Fibroblast of pulmonary artery (primary cell): ENCODE measurements at regions not wholly inside any gene's neighbourhood (a gene's known extent, or its start where the extent isn't known, plus 50 kb on each side); places are given as distances from the start of the nearest gene placed in this dataset.

ENCODE experiments used
- DNase-seq: peaks from one replicate; pipeline ENCODE4 v3.0.0-alpha.2; 2010; ENCODE audit warnings: low read depth
- H3K4me3 ChIP-seq: replicated peaks from 2 replicates; pipeline ENCODE4 v1.5.1; 2011; ENCODE audit warnings: low read depth, mild to moderate bottlenecking, control low read depth, low read length, moderate library complexity
- TF ChIP-seq, protein P1 (sequence below): IDR thresholded peaks from 2 replicates; pipeline ENCODE4 v1.5.1; 2011; ENCODE audit warnings: mild to moderate bottlenecking, control low read depth, low read length, inconsistent platforms; ENCODE audit errors: missing control alignments

DNA sequence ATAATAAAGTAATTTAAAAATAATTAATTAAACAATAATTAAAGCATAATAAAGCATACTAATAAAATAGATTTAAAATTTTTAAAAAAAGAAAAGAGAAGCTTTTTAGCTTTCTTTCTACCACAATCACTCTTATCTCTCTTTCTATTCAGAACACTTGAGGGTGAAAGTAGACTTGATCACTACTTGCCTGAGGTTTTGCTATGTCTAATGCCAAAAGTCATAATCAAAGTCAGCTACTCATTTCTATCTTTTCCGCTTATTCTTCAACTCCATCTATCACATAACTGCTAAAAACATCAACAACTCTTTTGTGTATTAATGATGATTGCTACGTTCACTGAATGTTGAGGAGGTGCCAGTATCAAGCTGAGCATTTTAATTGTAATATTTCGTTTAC lies 202.0 kb upstream of the KRR1 start:
- TF ChIP-seq, protein P1, sequence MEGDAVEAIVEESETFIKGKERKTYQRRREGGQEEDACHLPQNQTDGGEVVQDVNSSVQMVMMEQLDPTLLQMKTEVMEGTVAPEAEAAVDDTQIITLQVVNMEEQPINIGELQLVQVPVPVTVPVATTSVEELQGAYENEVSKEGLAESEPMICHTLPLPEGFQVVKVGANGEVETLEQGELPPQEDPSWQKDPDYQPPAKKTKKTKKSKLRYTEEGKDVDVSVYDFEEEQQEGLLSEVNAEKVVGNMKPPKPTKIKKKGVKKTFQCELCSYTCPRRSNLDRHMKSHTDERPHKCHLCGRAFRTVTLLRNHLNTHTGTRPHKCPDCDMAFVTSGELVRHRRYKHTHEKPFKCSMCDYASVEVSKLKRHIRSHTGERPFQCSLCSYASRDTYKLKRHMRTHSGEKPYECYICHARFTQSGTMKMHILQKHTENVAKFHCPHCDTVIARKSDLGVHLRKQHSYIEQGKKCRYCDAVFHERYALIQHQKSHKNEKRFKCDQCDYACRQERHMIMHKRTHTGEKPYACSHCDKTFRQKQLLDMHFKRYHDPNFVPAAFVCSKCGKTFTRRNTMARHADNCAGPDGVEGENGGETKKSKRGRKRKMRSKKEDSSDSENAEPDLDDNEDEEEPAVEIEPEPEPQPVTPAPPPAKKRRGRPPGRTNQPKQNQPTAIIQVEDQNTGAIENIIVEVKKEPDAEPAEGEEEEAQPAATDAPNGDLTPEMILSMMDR, result no peak
- no peak for DNase-seq
- H3K4me3 ChIP-seq, result no peak overlapping the region

DNA sequence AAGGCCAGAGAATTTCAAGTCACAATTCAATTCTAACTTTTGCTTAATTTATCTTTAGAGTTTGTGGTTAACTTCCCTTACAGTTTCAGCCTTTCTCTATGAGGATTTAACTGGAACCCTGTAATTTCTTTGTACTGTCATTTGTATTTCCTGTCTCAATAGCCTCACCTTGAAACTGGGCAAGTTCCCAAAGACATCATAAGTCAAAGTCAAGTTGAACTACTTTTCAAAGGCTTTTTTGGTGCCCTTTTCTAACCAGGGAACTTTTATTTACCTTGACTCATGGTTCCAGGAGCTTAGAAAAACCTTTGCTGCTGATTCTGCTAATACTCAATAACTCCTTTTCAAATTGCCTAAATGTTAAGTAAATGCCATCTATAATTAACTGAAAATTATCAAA lies 200.8 kb upstream of the KRR1 start:
- no peak overlapping the region for H3K4me3 ChIP-seq
- TF ChIP-seq, protein P1, result no peak
- no peak for DNase-seq

DNA sequence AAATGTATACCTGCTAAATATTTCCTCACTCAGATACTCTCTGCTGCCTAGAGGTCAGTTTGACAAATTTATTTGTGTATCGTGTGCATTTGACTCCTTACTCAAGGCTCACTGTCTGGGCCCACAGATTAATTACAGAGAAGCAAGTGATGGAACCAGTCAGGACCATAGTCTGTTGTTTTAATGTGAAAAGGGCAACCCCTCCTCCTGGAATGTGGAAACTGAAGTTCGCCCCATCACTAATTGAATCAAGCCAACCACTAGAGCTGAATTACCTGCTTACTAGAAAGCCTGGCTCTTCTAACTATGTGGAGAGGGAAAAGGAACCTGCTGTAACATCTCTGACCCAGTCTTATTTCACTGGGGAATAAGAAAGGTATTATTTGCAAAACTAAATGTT lies 199.9 kb upstream of the KRR1 start:
- DNase-seq, result no peak
- no peak overlapping the region for H3K4me3 ChIP-seq
- TF ChIP-seq, protein P1, result no peak

DNA sequence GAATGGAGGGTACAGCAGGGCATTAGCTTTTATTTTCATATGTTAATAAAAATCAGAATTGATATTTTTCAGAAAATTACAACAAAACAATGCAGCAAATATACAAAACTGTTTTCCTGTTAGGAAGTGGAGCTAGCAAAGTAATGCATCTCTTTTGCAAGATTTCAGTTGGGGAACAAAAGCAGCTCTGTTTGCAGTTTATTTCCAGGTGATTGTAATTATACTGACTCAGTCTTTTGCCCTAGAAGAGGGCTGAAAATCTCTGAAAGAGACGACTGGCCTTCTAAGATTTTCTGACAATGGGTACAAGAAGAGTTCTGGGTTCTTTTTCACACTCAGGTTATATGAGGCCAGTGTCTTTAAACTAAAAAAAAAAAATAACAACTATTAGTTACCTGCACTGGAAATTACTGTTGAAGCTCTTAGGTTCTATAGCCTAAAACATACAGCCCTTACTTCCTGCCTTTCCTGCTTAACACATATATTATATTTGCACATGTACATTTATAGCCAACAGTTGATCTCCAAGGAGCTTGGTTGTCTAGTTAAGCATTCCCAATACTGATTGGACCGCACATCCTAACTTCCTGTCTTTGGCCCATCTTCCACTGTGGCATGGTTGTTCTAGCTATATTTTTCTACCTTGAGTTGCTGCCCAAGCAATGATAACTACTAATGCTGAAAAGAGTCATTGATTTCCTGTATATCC lies 199.1 kb upstream of the KRR1 start:
- no peak for DNase-seq
- TF ChIP-seq, protein P1, result no peak
- no peak overlapping the region for H3K4me3 ChIP-seq

DNA sequence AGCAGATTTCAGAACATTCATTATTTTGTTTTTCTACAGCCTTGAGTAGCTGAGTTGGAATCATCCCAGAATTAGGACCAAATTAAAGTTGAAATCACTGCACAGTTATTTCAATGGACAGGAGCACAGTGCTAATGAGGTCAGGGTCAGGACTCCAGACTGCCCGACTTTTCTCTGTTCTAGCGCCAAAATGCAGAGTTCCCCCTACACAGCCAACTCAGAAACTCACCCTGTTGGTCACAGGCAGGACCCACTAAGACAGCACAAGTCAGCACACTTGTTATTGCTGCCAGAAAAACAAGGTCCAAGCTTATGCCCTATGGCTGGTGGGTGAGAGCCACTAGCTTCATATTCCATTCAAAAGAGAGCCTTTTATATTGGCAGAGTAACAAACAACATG lies 198.1 kb upstream of the KRR1 start:
- no peak overlapping the region for H3K4me3 ChIP-seq
- DNase-seq, result no peak
- TF ChIP-seq, protein P1, result no peak

DNA sequence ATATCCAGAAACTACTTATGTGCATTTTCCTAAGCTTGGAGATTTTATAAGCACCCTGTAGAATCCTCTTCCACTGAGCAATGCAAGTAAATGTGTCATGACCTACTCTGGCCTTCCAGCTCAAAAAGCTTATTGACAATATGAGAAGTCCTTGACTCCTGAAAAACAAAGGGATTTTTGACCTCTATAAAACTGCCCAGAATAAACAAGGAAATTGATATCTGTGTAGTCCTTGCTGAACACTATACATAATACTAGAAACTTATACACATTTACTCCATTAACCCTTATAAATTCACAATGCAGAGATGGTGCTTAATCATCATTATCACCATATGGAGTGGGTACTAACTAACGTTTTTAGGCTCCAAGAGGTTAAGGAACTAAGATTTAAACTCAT lies 197.4 kb upstream of the KRR1 start:
- TF ChIP-seq, protein P1, result no peak
- H3K4me3 ChIP-seq, result no peak overlapping the region

DNA sequence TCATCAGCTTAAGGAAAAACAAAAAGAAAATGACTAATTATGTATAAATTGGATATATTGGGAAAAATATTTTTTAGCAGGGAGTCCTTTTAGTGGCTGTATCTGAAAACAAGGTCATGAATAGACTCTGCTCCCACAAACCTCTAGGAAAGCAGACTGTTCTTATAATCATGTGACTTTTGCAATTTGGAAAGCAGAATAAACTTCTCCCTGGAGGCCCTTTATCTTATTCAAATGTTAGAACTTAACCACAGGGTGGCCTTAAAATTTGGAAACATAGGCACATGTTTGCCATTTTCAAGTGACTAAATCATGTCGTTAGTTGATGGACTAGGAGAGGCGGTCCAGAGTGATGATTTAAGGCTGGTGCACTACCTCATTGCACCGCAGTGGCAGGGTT lies 196.6 kb upstream of the KRR1 start:
- TF ChIP-seq, protein P1, result no peak
- no peak for DNase-seq

More for the DNA sequence above, 197.4 kb upstream of the KRR1 start:
- no peak for DNase-seq

More for the DNA sequence above, 196.6 kb upstream of the KRR1 start:
- no peak overlapping the region for H3K4me3 ChIP-seq
